Right lung (tissue), 2 donors: ENCODE measurements at regions not wholly inside any gene's neighbourhood (a gene's known extent, or its start where the extent isn't known, plus 50 kb on each side); places are given as distances from the start of the nearest gene placed in this dataset.
"Not testable (repeated sequence)": the region's sequence is repeated elsewhere in the genome, so short reads cannot be mapped to it uniquely, and the experiment has no call there.

Experiments used
- DNase-seq, 2 donors: peaks; one replicate each; pipeline ENCODE4 v3.0.0-alpha.2; 2013

- DNase-seq = no peak
Observed at GRCh38 chr12:5264006-5264405, 167.9 kb upstream of the NTF3 start.

- DNase-seq = no peak
Observed at GRCh38 chr12:5267603-5268423, 164.1 kb upstream of the NTF3 start.

- no peak for DNase-seq
Observed at GRCh38 chr12:5268424-5269210, 163.3 kb upstream of the NTF3 start.

- DNase-seq = no peak
Observed at GRCh38 chr12:5269846-5270245, 162.1 kb upstream of the NTF3 start.

GRCh38 chr12:5272018-5272785 lies 159.7 kb upstream of the NTF3 start:
- DNase-seq = no peak

GRCh38 chr12:5273709-5274108 lies 158.2 kb upstream of the NTF3 start:
- no peak for DNase-seq

GRCh38 chr12:5276327-5276880 lies 155.5 kb upstream of the NTF3 start:
- no peak for DNase-seq

GRCh38 chr12:5280086-5280485 lies 151.8 kb upstream of the NTF3 start:
- no peak for DNase-seq

- not testable (repeated sequence) for DNase-seq
Observed at GRCh38 chr12:5290368-5290767, 141.5 kb upstream of the NTF3 start.

GRCh38 chr12:5292651-5293050 lies 139.3 kb upstream of the NTF3 start:
- DNase-seq = no peak

- no peak for DNase-seq
Observed at GRCh38 chr12:5293773-5294172, 138.1 kb upstream of the NTF3 start.

- DNase-seq = peak; percentile 35 to 48
Observed at GRCh38 chr12:5294274-5295070, 137.4 kb upstream of the NTF3 start.

GRCh38 chr12:5295151-5295550 lies 136.8 kb upstream of the NTF3 start:
- DNase-seq = no peak

GRCh38 chr12:5295996-5296395 lies 135.9 kb upstream of the NTF3 start:
- DNase-seq = peak; percentile 52 to 71

- no peak for DNase-seq
Observed at GRCh38 chr12:5301539-5301938, 130.4 kb upstream of the NTF3 start.

- DNase-seq = no peak
Observed at GRCh38 chr12:5305425-5305824, 126.5 kb upstream of the NTF3 start.

GRCh38 chr12:5305886-5306545 lies 125.9 kb upstream of the NTF3 start:
- no peak for DNase-seq

- no peak for DNase-seq
Observed at GRCh38 chr12:5307065-5307464, 124.8 kb upstream of the NTF3 start.

- DNase-seq = no peak
Observed at GRCh38 chr12:5308216-5308615, 123.7 kb upstream of the NTF3 start.

- no peak for DNase-seq
Observed at GRCh38 chr12:5308996-5309395, 122.9 kb upstream of the NTF3 start.

- no peak for DNase-seq
Observed at GRCh38 chr12:5309654-5310053, 122.3 kb upstream of the NTF3 start.
